GM19438 (cell line): ENCODE measurements at regions not wholly inside any gene's neighbourhood (a gene's known extent, or its start where the extent isn't known, plus 50 kb on each side); places are given as distances from the start of the nearest gene placed in this dataset.
"Not testable (repeated sequence)": the region's sequence is repeated elsewhere in the genome, so short reads cannot be mapped to it uniquely, and the experiment has no call there.

ENCODE experiments used
- ATAC-seq: cut with Tn5 transposase; IDR thresholded peaks from one replicate; pipeline ENCODE4 v1.9.1; 2021; ENCODE audit warnings: low read depth; ENCODE audit not compliant: unreplicated experiment

GRCh38 chr13:73167028-73167820 lies 108.4 kb downstream of the KLF5 start:
- no peak for ATAC-seq

- ATAC-seq, result no peak
Observed at GRCh38 chr13:73166204-73166603, 107.4 kb downstream of the KLF5 start.

GRCh38 chr13:73162912-73163911 lies 104.4 kb downstream of the KLF5 start:
- no peak for ATAC-seq

- not testable (repeated sequence) for ATAC-seq
Observed at GRCh38 chr13:73160371-73161031, 101.7 kb downstream of the KLF5 start.

- no peak for ATAC-seq
Observed at GRCh38 chr13:73158851-73159250, 100.0 kb downstream of the KLF5 start.

- ATAC-seq, result no peak
Observed at GRCh38 chr13:73157031-73157430, 98.2 kb downstream of the KLF5 start.

GRCh38 chr13:73146707-73147106 lies 87.9 kb downstream of the KLF5 start:
- no peak for ATAC-seq

GRCh38 chr13:73142071-73142470 lies 83.3 kb downstream of the KLF5 start:
- ATAC-seq, result no peak

- no peak for ATAC-seq
Observed at GRCh38 chr13:73141292-73141771, 82.5 kb downstream of the KLF5 start.

- ATAC-seq, result no peak
Observed at GRCh38 chr13:73140801-73141200, 82.0 kb downstream of the KLF5 start.

GRCh38 chr13:73138638-73139491 lies 80.1 kb downstream of the KLF5 start:
- no peak for ATAC-seq

GRCh38 chr13:73138276-73138637 lies 79.5 kb downstream of the KLF5 start:
- ATAC-seq, result no peak

- no peak for ATAC-seq
Observed at GRCh38 chr13:73136776-73137175, 78.0 kb downstream of the KLF5 start.

GRCh38 chr13:73133531-73133930 lies 74.7 kb downstream of the KLF5 start:
- ATAC-seq, result no peak

- ATAC-seq, result no peak
Observed at GRCh38 chr13:73131247-73131646, 72.4 kb downstream of the KLF5 start.

- no peak for ATAC-seq
Observed at GRCh38 chr13:73129023-73129422, 70.2 kb downstream of the KLF5 start.
